A673 (cell line): ENCODE measurements at regions not wholly inside any gene's neighbourhood (a gene's known extent, or its start where the extent isn't known, plus 50 kb on each side); places are given as distances from the start of the nearest gene placed in this dataset.

Experiments used
- EZH2 ChIP-seq: fragments of 200-600 bp; sonication (generic); IDR thresholded peaks from 2 replicates; pipeline ENCODE4 v1.6.1; 2017; ENCODE audit warnings: borderline replicate concordance, low read depth, mild to moderate bottlenecking, mixed read lengths, antibody characterized with exemption, low read length; ENCODE audit not compliant: poor library complexity, severe bottlenecking
- TF ChIP-seq, protein P1 (sequence below): fragments of 300-800, 200-600 bp; sonication (generic); conservative IDR thresholded peaks from 2 replicates; pipeline ENCODE4 v1.5.1; 2017; ENCODE audit warnings: low read depth, mild to moderate bottlenecking, antibody characterized with exemption, low read length, moderate library complexity, mixed read lengths

DNA sequence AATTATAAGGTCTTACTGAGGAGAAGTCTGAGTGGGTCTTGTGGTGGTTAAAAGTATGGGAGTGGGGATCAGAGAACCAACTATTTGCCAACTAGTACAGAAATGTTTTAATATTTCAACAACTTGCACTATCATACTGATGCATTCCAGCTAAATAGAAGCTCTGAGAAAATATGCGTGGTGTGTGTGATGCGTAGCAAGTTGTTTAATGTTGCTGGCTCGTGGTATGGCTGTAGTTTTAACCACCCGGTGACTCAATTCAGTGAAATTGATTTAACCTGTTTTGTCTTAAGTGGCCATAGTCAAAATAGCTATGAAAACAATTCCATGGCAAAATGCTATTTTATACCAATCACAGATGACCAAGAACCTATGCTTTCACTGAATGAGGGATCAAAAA is 176.5 kb upstream of the SLC24A2 start:
- TF ChIP-seq, protein P1, sequence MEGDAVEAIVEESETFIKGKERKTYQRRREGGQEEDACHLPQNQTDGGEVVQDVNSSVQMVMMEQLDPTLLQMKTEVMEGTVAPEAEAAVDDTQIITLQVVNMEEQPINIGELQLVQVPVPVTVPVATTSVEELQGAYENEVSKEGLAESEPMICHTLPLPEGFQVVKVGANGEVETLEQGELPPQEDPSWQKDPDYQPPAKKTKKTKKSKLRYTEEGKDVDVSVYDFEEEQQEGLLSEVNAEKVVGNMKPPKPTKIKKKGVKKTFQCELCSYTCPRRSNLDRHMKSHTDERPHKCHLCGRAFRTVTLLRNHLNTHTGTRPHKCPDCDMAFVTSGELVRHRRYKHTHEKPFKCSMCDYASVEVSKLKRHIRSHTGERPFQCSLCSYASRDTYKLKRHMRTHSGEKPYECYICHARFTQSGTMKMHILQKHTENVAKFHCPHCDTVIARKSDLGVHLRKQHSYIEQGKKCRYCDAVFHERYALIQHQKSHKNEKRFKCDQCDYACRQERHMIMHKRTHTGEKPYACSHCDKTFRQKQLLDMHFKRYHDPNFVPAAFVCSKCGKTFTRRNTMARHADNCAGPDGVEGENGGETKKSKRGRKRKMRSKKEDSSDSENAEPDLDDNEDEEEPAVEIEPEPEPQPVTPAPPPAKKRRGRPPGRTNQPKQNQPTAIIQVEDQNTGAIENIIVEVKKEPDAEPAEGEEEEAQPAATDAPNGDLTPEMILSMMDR = no peak
- TF ChIP-seq EZH2 = no peak
